Stimulated activated CD8-positive, alpha-beta memory T cell treated with anti-CD3 and anti-CD28 coated beads, Interleukin-7, amount 100 ng/mL, for 4 hours (primary cell): ENCODE measurements at regions not wholly inside any gene's neighbourhood (a gene's known extent, or its start where the extent isn't known, plus 50 kb on each side); places are given as distances from the start of the nearest gene placed in this dataset.

Source experiments
- DNase-seq, 2 donors: peaks; one replicate each; pipeline ENCODE4 v3.0.0-alpha.2; 2020; ENCODE audit warnings: low read depth in 2 of 2

GRCh38 chr1:48055876-48056764, 58.9 kb upstream of the TRABD2B start:
- no peak for DNase-seq

DNA sequence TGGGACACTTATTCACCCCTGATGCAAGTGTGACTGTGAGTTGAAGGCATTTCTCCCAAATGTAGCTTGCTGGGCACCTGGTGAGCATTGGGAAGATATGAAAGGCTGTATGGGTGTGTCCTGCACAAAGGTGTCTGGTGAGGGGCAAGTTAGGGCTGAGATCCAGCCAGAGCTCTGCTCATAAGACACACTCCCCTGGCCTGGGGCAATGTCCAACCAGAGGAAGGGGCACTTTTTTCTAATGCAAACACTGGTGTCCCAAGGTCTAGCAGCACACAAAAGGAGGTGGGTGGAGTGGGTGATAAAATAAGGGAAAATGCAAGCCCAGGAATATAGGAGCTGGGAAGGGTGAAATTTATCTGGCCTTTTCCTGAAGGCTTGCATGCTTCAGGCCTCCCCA, 57.0 kb upstream of the TRABD2B start:
- no peak for DNase-seq

DNA sequence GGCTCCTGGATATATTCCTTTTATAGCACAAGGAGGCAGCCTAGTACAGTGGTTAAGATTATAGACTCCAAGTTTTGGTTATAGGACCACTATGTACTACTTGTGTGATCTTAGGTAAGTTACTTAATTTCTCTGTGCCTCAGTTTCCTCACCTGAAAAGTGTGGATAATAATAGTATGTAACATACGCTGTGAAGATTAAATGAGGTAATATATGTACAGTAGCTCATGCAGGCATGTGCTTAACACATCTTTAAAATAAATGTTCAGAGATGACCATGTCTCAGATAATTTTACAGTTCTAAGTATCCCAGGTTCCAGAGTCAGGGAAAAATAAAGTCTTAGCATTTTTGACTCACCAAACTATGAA, 55.7 kb upstream of the TRABD2B start:
- no peak for DNase-seq

DNA sequence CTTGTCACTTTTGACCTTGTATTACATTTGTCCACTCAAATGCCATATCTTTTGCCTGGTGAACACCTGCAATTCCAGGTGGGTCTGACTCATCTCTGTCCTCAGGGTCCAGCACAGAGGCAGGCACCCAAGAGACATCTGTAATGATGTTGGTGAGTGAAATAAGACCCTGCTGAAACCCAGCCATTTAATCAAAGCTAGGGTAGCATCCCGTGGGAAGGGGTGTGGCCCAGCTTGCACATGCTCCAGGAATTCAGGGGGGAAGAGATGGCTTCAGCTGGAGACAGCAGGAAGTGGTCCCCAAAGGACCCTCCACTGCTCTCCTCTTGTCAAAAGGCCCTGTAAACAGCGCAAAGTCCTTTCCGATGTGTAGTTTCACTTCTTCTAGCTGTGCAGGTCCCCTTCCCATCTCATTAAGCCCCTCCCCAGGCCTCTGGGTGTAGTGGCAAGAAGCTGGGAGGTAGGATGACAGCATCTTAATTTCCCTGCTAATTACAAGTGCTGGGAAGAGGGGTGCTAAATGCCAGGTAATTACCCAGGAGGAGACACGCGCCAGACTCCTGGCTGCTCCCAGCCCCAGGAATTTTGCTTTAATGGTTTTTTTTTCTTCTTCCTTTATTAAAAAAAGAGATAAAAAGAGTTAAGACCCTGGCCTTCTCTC, 54.4 kb upstream of the TRABD2B start:
- no peak for DNase-seq

GRCh38 chr1:48049823-48050535, 52.8 kb upstream of the TRABD2B start:
- no peak for DNase-seq

GRCh38 chr1:48048980-48049379, 51.8 kb upstream of the TRABD2B start:
- no peak for DNase-seq

- no peak for DNase-seq
Observed at GRCh38 chr1:48048064-48048463, 50.9 kb upstream of the TRABD2B start.

DNA sequence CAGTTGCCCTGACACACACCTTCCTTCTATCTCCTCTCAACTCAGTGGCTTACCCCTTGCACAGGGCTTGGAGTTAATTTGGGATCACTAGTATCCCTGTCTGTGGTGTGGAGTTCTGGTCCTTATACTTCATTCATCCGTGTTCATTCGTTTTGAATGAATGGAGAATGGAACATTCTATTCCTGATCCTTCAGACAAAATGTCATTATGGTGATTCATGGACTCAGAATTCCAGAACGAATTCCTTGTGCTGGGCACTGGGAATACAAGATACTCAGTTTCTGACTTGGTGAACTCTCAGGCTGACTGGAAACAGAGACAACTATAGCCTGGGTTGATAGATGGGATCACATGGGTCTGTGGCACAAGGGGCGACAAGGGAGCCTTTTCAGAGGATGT, 49.9 kb upstream of the TRABD2B start:
- no peak for DNase-seq
